ENCODE measurements at regions not wholly inside any gene's neighbourhood (a gene's known extent, or its start where the extent isn't known, plus 50 kb on each side); places are given as distances from the start of the nearest gene placed in this dataset.

- H3K27me3 ChIP-seq (ENCODE audit: control insufficient read depth in 4 of 4, insufficient read depth in 4 of 4, low read length in 3 of 4): peaks cover 0 to 3% (median 0%) of the 10 kb centered on the region in 4 donors
- H3K4me1 ChIP-seq (ENCODE audit: control insufficient read depth in 4 of 4, insufficient read depth in 4 of 4, low read length in 3 of 4): no peaks in the 10 kb centered on the region
- H3K9ac ChIP-seq (ENCODE audit: low read depth in 1 of 2, low read length in 2 of 2): no peak overlapping the region
- no peak overlapping the region for H3K4me3 ChIP-seq (ENCODE audit: low read depth in 1 of 3, low read length in 3 of 3)
- no peaks in the 10 kb centered on the region for H3K36me3 ChIP-seq (ENCODE audit: control insufficient read depth in 4 of 4, insufficient read depth in 3 of 4, low read depth in 1 of 4, low read length in 3 of 4)
- TF ChIP-seq SP1 (IDR thresholded peaks at IDR 0.05) (no peak), RAD21 (IDR thresholded peaks at IDR 0.05) (no peak), FOXA1 (IDR thresholded peaks at IDR 0.05) (no peak), RXRA (IDR thresholded peaks at IDR 0.05) (no peak), HNF4A (conservative IDR thresholded peaks at IDR 0.05) (no peak), TAF1 (conservative IDR thresholded peaks at IDR 0.05) (no peak), YY1 (IDR thresholded peaks at IDR 0.05) (no peak), EGR1 (IDR thresholded peaks at IDR 0.05; ENCODE audit: low read depth in 2 of 2) (no peak), CTCF (IDR thresholded peaks at IDR 0.05; ENCODE audit: low read depth, low read length, missing input control) (no peak)
- TF ChIP-seq, protein P1, sequence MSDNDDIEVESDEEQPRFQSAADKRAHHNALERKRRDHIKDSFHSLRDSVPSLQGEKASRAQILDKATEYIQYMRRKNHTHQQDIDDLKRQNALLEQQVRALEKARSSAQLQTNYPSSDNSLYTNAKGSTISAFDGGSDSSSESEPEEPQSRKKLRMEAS (IDR thresholded peaks at IDR 0.05): no peak
- WGBS: 88% methylated on average over 6 of the region's 6 CpGs
- H3K27ac ChIP-seq (ENCODE audit: low read depth in 1 of 2, low read length in 2 of 2): no peak overlapping the region
- H3K9me3 ChIP-seq (ENCODE audit: control insufficient read depth in 4 of 4, low read length in 3 of 4): no peaks in the 10 kb centered on the region
- DNase-seq (ENCODE audit: low spot score): no peak
Measured at GRCh38 chr2:167404627-167405284, 516.5 kb downstream of the XIRP2 start.

- no peak overlapping the region for H3K27ac ChIP-seq (ENCODE audit: low read depth in 1 of 2, low read length in 2 of 2)
- no peaks in the 10 kb centered on the region for H3K36me3 ChIP-seq (ENCODE audit: control insufficient read depth in 4 of 4, insufficient read depth in 3 of 4, low read depth in 1 of 4, low read length in 3 of 4)
- H3K4me1 ChIP-seq (ENCODE audit: control insufficient read depth in 4 of 4, insufficient read depth in 4 of 4, low read length in 3 of 4): no peaks in the 10 kb centered on the region
- no peak for DNase-seq (ENCODE audit: low spot score)
- no peak overlapping the region for H3K9ac ChIP-seq (ENCODE audit: low read depth in 1 of 2, low read length in 2 of 2)
- no peaks in the 10 kb centered on the region for H3K9me3 ChIP-seq (ENCODE audit: control insufficient read depth in 4 of 4, low read length in 3 of 4)
- no peak overlapping the region for H3K4me3 ChIP-seq (ENCODE audit: low read depth in 1 of 3, low read length in 3 of 3)
- TF ChIP-seq RXRA (IDR thresholded peaks at IDR 0.05): no peak
- TF ChIP-seq REST (IDR thresholded peaks at IDR 0.05): no peak
- TF ChIP-seq RAD21 (IDR thresholded peaks at IDR 0.05): no peak
- no peak for TF ChIP-seq ZBTB33 (IDR thresholded peaks at IDR 0.05)
- peaks cover 0 to 3% (median 0%) of the 10 kb centered on the region in 4 donors for H3K27me3 ChIP-seq (ENCODE audit: control insufficient read depth in 4 of 4, insufficient read depth in 4 of 4, low read length in 3 of 4)
Measured at GRCh38 chr2:167401309-167401708, 513.0 kb downstream of the XIRP2 start.
